ENCODE measurements at regions not wholly inside any gene's neighbourhood (a gene's known extent, or its start where the extent isn't known, plus 50 kb on each side); places are given as distances from the start of the nearest gene placed in this dataset.

DNA sequence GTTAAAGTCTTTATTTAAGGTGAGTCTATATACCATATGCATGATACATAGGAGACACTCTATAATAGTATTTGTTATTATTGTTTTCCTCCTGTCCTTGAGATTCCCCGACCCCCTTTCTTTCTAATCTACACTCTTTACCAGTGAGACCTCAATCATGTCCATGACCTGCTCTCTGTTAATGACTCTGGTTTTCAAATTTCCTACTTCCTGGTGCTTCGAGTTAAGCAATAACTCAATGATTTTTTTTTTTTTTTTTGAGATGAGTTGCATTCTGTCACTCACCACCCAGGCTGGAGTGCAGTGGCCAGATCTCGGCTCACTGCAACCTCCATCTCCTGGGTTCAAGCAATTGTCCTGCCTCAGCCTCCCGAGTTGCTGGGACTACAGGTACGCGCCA is 574.6 kb upstream of the SLC35B3 start:
- no peak for ATAC-seq (replicated peaks in 1 of 4)
- Mint-ChIP-seq H3K27ac (no peak overlapping the region), H3K36me3 (no peaks in the 10 kb centered on the region), H3K4me1 (no peaks in the 10 kb centered on the region), H3K27me3 (no peaks in the 10 kb centered on the region), H3K4me3 (no peak overlapping the region), H3K9me3 (peaks cover 0 to 9% (median 2%) of the 10 kb centered on the region in 3 donors)
- POLR2A ChIA-PET, result no interaction called here
- 60% methylated on average over 2 of the region's 6 CpGs for WGBS (ENCODE audit: insufficient coverage)
- H3K27ac ChIP-seq (ENCODE audit: low read length), result no peak overlapping the region
- H3K4me1 ChIP-seq (ENCODE audit: control insufficient read depth in 1 of 2, extremely low read depth in 1 of 2, insufficient read depth in 2 of 2, low read length in 2 of 2), result no peaks in the 10 kb centered on the region
- no peaks in the 10 kb centered on the region for H3K9me3 ChIP-seq
- H3K27me3 ChIP-seq (replicated peaks in 1 of 2; ENCODE audit: control insufficient read depth in 2 of 2, extremely low read depth in 1 of 2, insufficient read depth in 2 of 2, low read length in 1 of 2), result no peaks in the 10 kb centered on the region
- CTCF ChIA-PET, result no interaction called here
- no peak for DNase-seq
- no peaks in the 10 kb centered on the region for H3K36me3 ChIP-seq (ENCODE audit: control insufficient read depth in 2 of 2, extremely low read depth in 1 of 2, insufficient read depth in 1 of 2, low read length in 1 of 2)
- no peak overlapping the region for H3K4me3 ChIP-seq (ENCODE audit: control insufficient read depth in 1 of 2, extremely low read depth in 1 of 2, low read length in 1 of 2)

- Histone ChIP-seq H3K4me3 (ENCODE audit: control insufficient read depth in 1 of 2, extremely low read depth in 1 of 2, low read length in 1 of 2) (no peak overlapping the region), H3K9me3 (no peaks in the 10 kb centered on the region), H3K4me1 (ENCODE audit: control insufficient read depth in 1 of 2, extremely low read depth in 1 of 2, insufficient read depth in 2 of 2, low read length in 2 of 2) (no peaks in the 10 kb centered on the region), H3K27ac (ENCODE audit: low read length) (no peak overlapping the region), H3K36me3 (ENCODE audit: control insufficient read depth in 2 of 2, extremely low read depth in 1 of 2, insufficient read depth in 1 of 2, low read length in 1 of 2) (no peaks in the 10 kb centered on the region), H3K27me3 (replicated peaks in 1 of 2; ENCODE audit: control insufficient read depth in 2 of 2, extremely low read depth in 1 of 2, insufficient read depth in 2 of 2, low read length in 1 of 2) (no peaks in the 10 kb centered on the region)
- ATAC-seq (replicated peaks in 1 of 4), result no peak
- Mint-ChIP-seq H3K27ac (no peak overlapping the region), H3K9me3 (peaks cover 0 to 5% (median 0%) of the 10 kb centered on the region in 3 donors), H3K4me3 (no peak overlapping the region), H3K4me1 (no peaks in the 10 kb centered on the region), H3K27me3 (no peaks in the 10 kb centered on the region), H3K36me3 (no peaks in the 10 kb centered on the region)
- CTCF ChIA-PET, result no interaction called here
- WGBS (ENCODE audit: insufficient coverage), result 80% methylated on average over 3 of the region's 5 CpGs
- DNase-seq, result no peak
- POLR2A ChIA-PET, result no interaction called here
These were observed 571.7 kb upstream of the SLC35B3 start for GRCh38 chr6:9007027-9007426.

DNA sequence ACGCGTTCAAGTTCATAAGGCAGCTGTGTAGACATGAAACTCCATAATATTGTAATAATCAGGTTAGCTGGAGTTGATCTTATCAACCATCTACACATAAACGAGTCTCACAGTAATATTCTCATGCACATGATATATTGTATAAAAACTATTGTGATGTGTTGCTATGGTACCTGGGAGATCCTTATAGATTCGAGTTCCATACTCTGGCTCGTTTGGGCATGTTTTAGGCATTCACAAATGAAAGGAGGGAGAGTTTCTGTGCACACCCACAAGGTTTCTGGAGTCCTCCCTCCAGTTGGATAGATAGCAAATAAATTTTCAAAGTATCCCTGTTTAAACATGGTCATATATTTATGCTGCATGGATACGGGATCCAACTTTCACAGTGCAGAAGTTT is 567.5 kb upstream of the SLC35B3 start:
- no peak overlapping the region for H3K27ac Mint-ChIP-seq
- ATAC-seq (replicated peaks in 1 of 4), result no peak
- CTCF ChIA-PET, result interaction anchor here in 1 of 2 donors (0.6 kb wide), 1 partner anchor 20 kb away, joined by 3 read pairs; no protein-coding TSS in a partner anchor

GRCh38 chr6:8995156-8995555 is 559.8 kb upstream of the SLC35B3 start:
- WGBS (ENCODE audit: insufficient coverage), result no CpG with 5 or more reads among the region's 1 CpG
- ATAC-seq (replicated peaks in 1 of 4) (no peak), DNase-seq (no peak)
- H3K4me3 ChIP-seq (ENCODE audit: control insufficient read depth in 1 of 2, extremely low read depth in 1 of 2, low read length in 1 of 2), result no peak overlapping the region
- no peaks in the 10 kb centered on the region for H3K36me3 ChIP-seq (ENCODE audit: control insufficient read depth in 2 of 2, extremely low read depth in 1 of 2, insufficient read depth in 1 of 2, low read length in 1 of 2)
- H3K9me3 ChIP-seq, result no peaks in the 10 kb centered on the region
- no peak overlapping the region for H3K27ac Mint-ChIP-seq
- no peaks in the 10 kb centered on the region for H3K36me3 Mint-ChIP-seq
- no peak overlapping the region for H3K27ac ChIP-seq (ENCODE audit: low read length)
- ChIA-PET CTCF (no interaction called here), POLR2A (no interaction called here)
- H3K4me1 Mint-ChIP-seq, result no peaks in the 10 kb centered on the region
- no peaks in the 10 kb centered on the region for H3K27me3 ChIP-seq (replicated peaks in 1 of 2; ENCODE audit: control insufficient read depth in 2 of 2, extremely low read depth in 1 of 2, insufficient read depth in 2 of 2, low read length in 1 of 2)
- H3K9me3 Mint-ChIP-seq, result peaks cover 0 to 3% (median 0%) of the 10 kb centered on the region in 3 donors
- peaks cover under 1 to 1% of the 10 kb centered on the region in 2 donors for H3K27me3 Mint-ChIP-seq
- no peak overlapping the region for H3K4me3 Mint-ChIP-seq
- H3K4me1 ChIP-seq (ENCODE audit: control insufficient read depth in 1 of 2, extremely low read depth in 1 of 2, insufficient read depth in 2 of 2, low read length in 2 of 2), result no peaks in the 10 kb centered on the region

More for the DNA sequence above, 567.5 kb upstream of the SLC35B3 start:
- H3K27me3 Mint-ChIP-seq, result peaks cover 0 to 3% of the 10 kb centered on the region in 2 donors
- no peak overlapping the region for H3K27ac ChIP-seq (ENCODE audit: low read length)
- H3K4me3 Mint-ChIP-seq, result no peak overlapping the region
- no peaks in the 10 kb centered on the region for H3K36me3 Mint-ChIP-seq
- no peaks in the 10 kb centered on the region for H3K9me3 ChIP-seq
- H3K4me3 ChIP-seq (ENCODE audit: control insufficient read depth in 1 of 2, extremely low read depth in 1 of 2, low read length in 1 of 2), result no peak overlapping the region
- POLR2A ChIA-PET, result no interaction called here
- no peaks in the 10 kb centered on the region for H3K4me1 ChIP-seq (ENCODE audit: control insufficient read depth in 1 of 2, extremely low read depth in 1 of 2, insufficient read depth in 2 of 2, low read length in 2 of 2)
- H3K36me3 ChIP-seq (ENCODE audit: control insufficient read depth in 2 of 2, extremely low read depth in 1 of 2, insufficient read depth in 1 of 2, low read length in 1 of 2), result no peaks in the 10 kb centered on the region
- no peak for DNase-seq
- WGBS (ENCODE audit: insufficient coverage), result no CpG with 5 or more reads among the region's 6 CpGs
- H3K9me3 Mint-ChIP-seq, result no peaks in the 10 kb centered on the region
- no peaks in the 10 kb centered on the region for H3K27me3 ChIP-seq (replicated peaks in 1 of 2; ENCODE audit: control insufficient read depth in 2 of 2, extremely low read depth in 1 of 2, insufficient read depth in 2 of 2, low read length in 1 of 2)
- no peaks in the 10 kb centered on the region for H3K4me1 Mint-ChIP-seq

DNA sequence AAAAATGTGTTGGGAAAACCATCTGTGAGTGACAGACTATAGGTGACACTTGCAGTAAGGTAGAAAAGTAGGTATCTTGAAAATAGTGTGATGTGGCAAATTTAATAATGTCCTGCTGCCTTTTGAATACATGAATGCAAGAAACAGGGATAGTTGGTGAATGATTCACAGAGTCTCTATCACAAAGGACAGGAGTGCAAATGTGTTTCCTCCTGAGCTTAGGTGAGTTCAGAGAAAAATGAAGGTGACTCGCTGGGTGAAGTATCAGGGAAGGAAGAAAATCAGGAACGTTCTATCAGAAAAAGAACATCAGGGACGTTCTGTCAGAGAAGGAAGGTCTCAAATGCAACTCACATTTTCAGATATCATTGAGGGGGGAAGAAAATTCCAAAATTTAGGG is 557.8 kb upstream of the SLC35B3 start:
- DNase-seq (no peak), ATAC-seq (replicated peaks in 1 of 4) (no peak)
- Histone ChIP-seq H3K4me3 (ENCODE audit: control insufficient read depth in 1 of 2, extremely low read depth in 1 of 2, low read length in 1 of 2) (no peak overlapping the region), H3K27ac (ENCODE audit: low read length) (no peak overlapping the region), H3K9me3 (no peaks in the 10 kb centered on the region), H3K36me3 (ENCODE audit: control insufficient read depth in 2 of 2, extremely low read depth in 1 of 2, insufficient read depth in 1 of 2, low read length in 1 of 2) (no peaks in the 10 kb centered on the region), H3K4me1 (ENCODE audit: control insufficient read depth in 1 of 2, extremely low read depth in 1 of 2, insufficient read depth in 2 of 2, low read length in 2 of 2) (no peaks in the 10 kb centered on the region), H3K27me3 (replicated peaks in 1 of 2; ENCODE audit: control insufficient read depth in 2 of 2, extremely low read depth in 1 of 2, insufficient read depth in 2 of 2, low read length in 1 of 2) (no peaks in the 10 kb centered on the region)
- Mint-ChIP-seq H3K36me3 (no peaks in the 10 kb centered on the region), H3K27ac (no peak overlapping the region), H3K4me1 (no peaks in the 10 kb centered on the region), H3K27me3 (peaks cover 0 to 1% of the 10 kb centered on the region in 2 donors), H3K9me3 (peaks cover 0 to 3% (median 0%) of the 10 kb centered on the region in 3 donors), H3K4me3 (no peak overlapping the region)
- ChIA-PET CTCF (interaction anchor here in 1 of 2 donors (1.4 kb wide), 1 partner anchor 11 kb away, joined by 4 read pairs; no protein-coding TSS in a partner anchor), POLR2A (no interaction called here)
- WGBS (ENCODE audit: insufficient coverage), result no CpG with 5 or more reads among the region's 3 CpGs

GRCh38 chr6:8991844-8992243 is 556.5 kb upstream of the SLC35B3 start:
- no peak for ATAC-seq (replicated peaks in 1 of 4)
- Histone ChIP-seq H3K4me3 (ENCODE audit: control insufficient read depth in 1 of 2, extremely low read depth in 1 of 2, low read length in 1 of 2) (no peak overlapping the region), H3K4me1 (ENCODE audit: control insufficient read depth in 1 of 2, extremely low read depth in 1 of 2, insufficient read depth in 2 of 2, low read length in 2 of 2) (no peaks in the 10 kb centered on the region), H3K9me3 (no peaks in the 10 kb centered on the region), H3K27me3 (replicated peaks in 1 of 2; ENCODE audit: control insufficient read depth in 2 of 2, extremely low read depth in 1 of 2, insufficient read depth in 2 of 2, low read length in 1 of 2) (no peaks in the 10 kb centered on the region), H3K36me3 (ENCODE audit: control insufficient read depth in 2 of 2, extremely low read depth in 1 of 2, insufficient read depth in 1 of 2, low read length in 1 of 2) (no peaks in the 10 kb centered on the region), H3K27ac (ENCODE audit: low read length) (no peak overlapping the region)
- POLR2A ChIA-PET, result no interaction called here
- CTCF ChIA-PET, result interaction anchor here (0.6 to 1.4 kb wide), 5 partner anchors 10 to 1442 kb away, joined by 3 to 9 read pairs (median 3); no protein-coding TSS in a partner anchor
- no peak overlapping the region for H3K4me3 Mint-ChIP-seq
- WGBS (ENCODE audit: insufficient coverage), result no CpG with 5 or more reads among the region's 3 CpGs
- H3K27ac Mint-ChIP-seq, result no peak overlapping the region
- H3K36me3 Mint-ChIP-seq, result no peaks in the 10 kb centered on the region
- H3K4me1 Mint-ChIP-seq, result no peaks in the 10 kb centered on the region
- DNase-seq, result no peak
- H3K9me3 Mint-ChIP-seq, result peaks cover 0 to 3% (median 0%) of the 10 kb centered on the region in 3 donors
- H3K27me3 Mint-ChIP-seq, result peaks cover 6 to 8% of the 10 kb centered on the region in 2 donors

GRCh38 chr6:8990075-8990474 is 554.7 kb upstream of the SLC35B3 start:
- Mint-ChIP-seq H3K4me1 (no peaks in the 10 kb centered on the region), H3K36me3 (no peaks in the 10 kb centered on the region), H3K27ac (no peak overlapping the region), H3K9me3 (peaks cover 0 to 3% (median 0%) of the 10 kb centered on the region in 3 donors), H3K4me3 (no peak overlapping the region), H3K27me3 (peaks cover 8 to 13% of the 10 kb centered on the region in 2 donors)
- WGBS (ENCODE audit: insufficient coverage), result no CpG with 5 or more reads among the region's 2 CpGs
- no peaks in the 10 kb centered on the region for H3K27me3 ChIP-seq (replicated peaks in 1 of 2; ENCODE audit: control insufficient read depth in 2 of 2, extremely low read depth in 1 of 2, insufficient read depth in 2 of 2, low read length in 1 of 2)
- no peaks in the 10 kb centered on the region for H3K9me3 ChIP-seq
- POLR2A ChIA-PET, result no interaction called here
- CTCF ChIA-PET, result no interaction called here
- H3K36me3 ChIP-seq (ENCODE audit: control insufficient read depth in 2 of 2, extremely low read depth in 1 of 2, insufficient read depth in 1 of 2, low read length in 1 of 2), result no peaks in the 10 kb centered on the region
- H3K4me1 ChIP-seq (ENCODE audit: control insufficient read depth in 1 of 2, extremely low read depth in 1 of 2, insufficient read depth in 2 of 2, low read length in 2 of 2), result no peaks in the 10 kb centered on the region
- no peak for ATAC-seq (replicated peaks in 1 of 4)
- DNase-seq, result no peak
- H3K4me3 ChIP-seq (ENCODE audit: control insufficient read depth in 1 of 2, extremely low read depth in 1 of 2, low read length in 1 of 2), result no peak overlapping the region
- no peak overlapping the region for H3K27ac ChIP-seq (ENCODE audit: low read length)
